ENCODE measurements at regions not wholly inside any gene's neighbourhood (a gene's known extent, or its start where the extent isn't known, plus 50 kb on each side); places are given as distances from the start of the nearest gene placed in this dataset.
"Not testable (repeated sequence)": the region's sequence is repeated elsewhere in the genome, so short reads cannot be mapped to it uniquely, and the experiment has no call there.

DNA sequence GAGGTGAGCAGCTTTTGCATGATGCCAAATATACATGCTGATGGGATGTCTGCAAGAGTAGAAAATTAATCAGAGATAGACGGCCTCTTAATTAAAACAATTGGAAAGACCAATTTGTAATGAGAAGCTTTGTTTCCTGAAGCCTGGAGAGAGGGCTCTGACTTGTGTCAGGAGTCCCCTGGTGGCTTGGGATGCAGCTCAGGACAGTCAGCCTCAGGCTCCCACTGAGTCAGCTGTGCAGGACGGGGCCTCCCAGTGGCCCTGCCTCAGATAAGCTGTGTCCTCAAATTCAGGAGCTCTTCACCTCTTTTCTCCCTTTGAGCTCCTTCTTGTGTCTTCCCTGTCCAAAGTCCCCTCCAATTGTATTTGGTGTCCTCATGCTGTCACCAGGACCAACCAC is 438.9 kb upstream of the PODXL start:
- TF ChIP-seq POLR2AphosphoS5 (IDR thresholded peaks at IDR 0.05; ENCODE audit: insufficient read depth in 1 of 2, low read depth in 1 of 2) = no peak
- TF ChIP-seq POLR2A (IDR thresholded peaks at IDR 0.05) = no peak
- no peak for TF ChIP-seq CTCF (IDR thresholded peaks at IDR 0.05)
- H3K27ac ChIP-seq = no peak overlapping the region
- H3K9me3 ChIP-seq = no peaks in the 10 kb centered on the region
- no peaks in the 10 kb centered on the region for H3K27me3 ChIP-seq
- no peak overlapping the region for H3K4me3 ChIP-seq
- no peak for DNase-seq (ENCODE audit: extremely low spot score in 2 of 2)
- intact Hi-C loops (cut with DNase I) = no loop called here
- H3K4me1 ChIP-seq = no peaks in the 10 kb centered on the region
- no peaks in the 10 kb centered on the region for H3K36me3 ChIP-seq

- H3K27ac ChIP-seq; H3K9me3 ChIP-seq; H3K4me3 ChIP-seq; DNase-seq (ENCODE audit: extremely low spot score in 2 of 2); H3K36me3 ChIP-seq; H3K27me3 ChIP-seq; intact Hi-C loops (cut with DNase I); H3K4me1 ChIP-seq: not testable (repeated sequence)
These were observed 424.6 kb upstream of the PODXL start for GRCh38 chr7:131981069-131981468.

DNA sequence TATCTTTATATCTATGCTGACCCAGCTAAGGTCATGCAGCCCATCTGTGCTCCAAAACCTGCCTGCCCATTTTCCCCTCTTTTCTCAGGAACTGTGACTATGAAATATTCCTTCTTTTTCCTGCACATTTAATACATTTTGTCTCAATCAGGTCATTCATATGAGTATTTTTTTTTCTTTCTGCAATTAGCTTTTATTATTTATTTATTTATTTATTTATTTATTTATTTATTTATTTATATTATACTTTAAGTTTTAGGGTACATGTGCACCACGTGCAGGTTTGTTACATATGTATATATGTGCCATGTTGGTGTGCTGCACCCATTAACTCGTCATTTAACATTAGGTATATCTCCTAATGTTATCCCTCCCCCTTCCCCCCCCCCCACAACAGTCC is 421.7 kb upstream of the PODXL start:
- H3K27me3 ChIP-seq; H3K36me3 ChIP-seq; DNase-seq (ENCODE audit: extremely low spot score in 2 of 2); H3K4me3 ChIP-seq; H3K27ac ChIP-seq; intact Hi-C loops (cut with DNase I); H3K9me3 ChIP-seq; H3K4me1 ChIP-seq: not testable (repeated sequence)

GRCh38 chr7:131976411-131976810 is 420.0 kb upstream of the PODXL start:
- Histone ChIP-seq H3K36me3 (no peaks in the 10 kb centered on the region), H3K4me3 (no peak overlapping the region), H3K27me3 (no peaks in the 10 kb centered on the region), H3K27ac (no peak overlapping the region), H3K9me3 (no peaks in the 10 kb centered on the region), H3K4me1 (no peaks in the 10 kb centered on the region)
- TF ChIP-seq POLR2AphosphoS5 (IDR thresholded peaks at IDR 0.05; ENCODE audit: insufficient read depth in 1 of 2, low read depth in 1 of 2) (no peak), CTCF (IDR thresholded peaks at IDR 0.05) (no peak), POLR2A (IDR thresholded peaks at IDR 0.05) (no peak)
- no peak for DNase-seq (ENCODE audit: extremely low spot score in 2 of 2)
- intact Hi-C loops (cut with DNase I) = no loop called here

- Histone ChIP-seq H3K36me3 (no peaks in the 10 kb centered on the region), H3K4me1 (no peaks in the 10 kb centered on the region), H3K9me3 (no peaks in the 10 kb centered on the region), H3K4me3 (no peak overlapping the region), H3K27ac (no peak overlapping the region), H3K27me3 (no peaks in the 10 kb centered on the region)
- intact Hi-C loops (cut with DNase I) = no loop called here
- TF ChIP-seq CTCF (IDR thresholded peaks at IDR 0.05) (no peak), POLR2A (IDR thresholded peaks at IDR 0.05) (no peak), POLR2AphosphoS5 (IDR thresholded peaks at IDR 0.05; ENCODE audit: insufficient read depth in 1 of 2, low read depth in 1 of 2) (no peak)
- DNase-seq (ENCODE audit: extremely low spot score in 2 of 2) = no peak
These were observed 418.2 kb upstream of the PODXL start for GRCh38 chr7:131974671-131975070.

DNA sequence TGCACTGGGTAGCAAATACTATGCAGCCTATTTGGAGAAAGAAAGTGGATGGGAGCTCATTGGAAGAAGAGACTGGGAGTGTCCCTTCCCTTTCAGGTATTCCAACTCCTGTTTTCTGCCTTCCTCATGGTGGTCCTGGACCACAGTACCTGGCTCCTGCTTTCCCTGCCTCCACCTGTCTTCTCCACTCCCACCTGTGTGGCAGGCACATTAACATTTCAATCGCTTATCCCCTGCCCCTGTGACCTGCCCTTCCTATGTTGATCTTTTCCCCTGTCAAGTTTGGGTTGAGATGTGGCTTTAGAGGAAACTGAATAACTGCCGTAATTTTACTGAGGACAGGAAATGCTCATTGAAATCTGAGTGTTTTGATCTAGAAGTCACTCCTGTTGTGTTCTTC is 415.8 kb upstream of the PODXL start:
- no peaks in the 10 kb centered on the region for H3K36me3 ChIP-seq
- no peak for DNase-seq (ENCODE audit: extremely low spot score in 2 of 2)
- no peaks in the 10 kb centered on the region for H3K27me3 ChIP-seq
- H3K9me3 ChIP-seq = no peaks in the 10 kb centered on the region
- no peak overlapping the region for H3K27ac ChIP-seq
- no peaks in the 10 kb centered on the region for H3K4me1 ChIP-seq
- intact Hi-C loops (cut with DNase I) = no loop called here
- TF ChIP-seq CTCF (IDR thresholded peaks at IDR 0.05) (no peak), POLR2AphosphoS5 (IDR thresholded peaks at IDR 0.05; ENCODE audit: insufficient read depth in 1 of 2, low read depth in 1 of 2) (no peak)
- H3K4me3 ChIP-seq = no peak overlapping the region

Measured in vagina (tissue), 2 donors.